WERI-Rb-1 (cell line): ENCODE measurements at regions not wholly inside any gene's neighbourhood (a gene's known extent, or its start where the extent isn't known, plus 50 kb on each side); places are given as distances from the start of the nearest gene placed in this dataset.
A peak's percentile ranks its signal among the peaks of the same experiment; 100 is the strongest.

Source experiments
- DNase-seq: peaks from one replicate; pipeline ENCODE4 v3.0.0-alpha.2; 2020
- H3K27ac ChIP-seq: fragments of 250-450 bp; sonication (Bioruptor Pico); 2 replicates; pipeline ENCODE4 v1.5.1; 2020; ENCODE audit warnings: mild to moderate bottlenecking, moderate library complexity
- H3K27me3 ChIP-seq: fragments of 250-450 bp; sonication (Bioruptor Pico); 2 replicates; pipeline ENCODE4 v1.5.1; 2021; ENCODE audit warnings: mild to moderate bottlenecking, low read depth, moderate library complexity; ENCODE audit not compliant: insufficient read depth, severe bottlenecking
- H3K36me3 ChIP-seq: fragments of 250-450 bp; sonication (Bioruptor Pico); 2 replicates; pipeline ENCODE4 v1.5.1; 2020; ENCODE audit warnings: mild to moderate bottlenecking, moderate library complexity
- H3K4me3 ChIP-seq: 2 replicates; pipeline ENCODE4 v1.5.1; 2011; ENCODE audit warnings: low read depth, mild to moderate bottlenecking, control low read depth, low read length
- H3K9me3 ChIP-seq: fragments of 250-450 bp; sonication (Bioruptor Pico); 2 replicates; pipeline ENCODE4 v1.5.1; 2021; ENCODE audit warnings: mild to moderate bottlenecking, moderate library complexity; ENCODE audit not compliant: severe bottlenecking
- TF ChIP-seq, protein P1 (sequence below): IDR thresholded peaks from 2 replicates; pipeline ENCODE4 v1.5.1; 2011; ENCODE audit warnings: low read depth, mild to moderate bottlenecking, control low read depth, inconsistent platforms, low read length

DNA sequence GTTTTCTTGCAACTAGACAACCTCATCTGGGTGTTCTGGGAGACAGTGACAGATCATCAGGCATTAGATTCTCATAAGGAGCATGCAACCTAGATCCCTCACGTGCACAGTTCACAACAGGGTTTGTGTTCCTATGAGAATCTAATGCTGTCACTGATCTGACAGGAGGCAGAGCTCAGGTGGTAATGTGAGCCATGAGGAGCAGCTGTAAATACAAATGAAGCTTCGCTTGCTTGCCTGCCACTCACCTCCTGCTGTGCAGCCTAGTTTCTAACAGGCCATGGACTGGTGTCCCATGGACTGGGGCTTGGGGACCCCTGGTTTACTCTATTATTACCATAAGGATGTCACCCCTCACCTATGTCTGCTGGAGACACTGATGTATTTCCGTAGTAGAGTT, 166.8 kb downstream of the PSAT1 start:
- Histone ChIP-seq H3K36me3 (no peaks in the 10 kb centered on the region), H3K27me3 (no peaks in the 10 kb centered on the region), H3K9me3 (peaks cover 3% of the 10 kb centered on the region), H3K4me3 (no peak overlapping the region), H3K27ac (no peak overlapping the region)
- TF ChIP-seq, protein P1, sequence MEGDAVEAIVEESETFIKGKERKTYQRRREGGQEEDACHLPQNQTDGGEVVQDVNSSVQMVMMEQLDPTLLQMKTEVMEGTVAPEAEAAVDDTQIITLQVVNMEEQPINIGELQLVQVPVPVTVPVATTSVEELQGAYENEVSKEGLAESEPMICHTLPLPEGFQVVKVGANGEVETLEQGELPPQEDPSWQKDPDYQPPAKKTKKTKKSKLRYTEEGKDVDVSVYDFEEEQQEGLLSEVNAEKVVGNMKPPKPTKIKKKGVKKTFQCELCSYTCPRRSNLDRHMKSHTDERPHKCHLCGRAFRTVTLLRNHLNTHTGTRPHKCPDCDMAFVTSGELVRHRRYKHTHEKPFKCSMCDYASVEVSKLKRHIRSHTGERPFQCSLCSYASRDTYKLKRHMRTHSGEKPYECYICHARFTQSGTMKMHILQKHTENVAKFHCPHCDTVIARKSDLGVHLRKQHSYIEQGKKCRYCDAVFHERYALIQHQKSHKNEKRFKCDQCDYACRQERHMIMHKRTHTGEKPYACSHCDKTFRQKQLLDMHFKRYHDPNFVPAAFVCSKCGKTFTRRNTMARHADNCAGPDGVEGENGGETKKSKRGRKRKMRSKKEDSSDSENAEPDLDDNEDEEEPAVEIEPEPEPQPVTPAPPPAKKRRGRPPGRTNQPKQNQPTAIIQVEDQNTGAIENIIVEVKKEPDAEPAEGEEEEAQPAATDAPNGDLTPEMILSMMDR: no peak
- no peak for DNase-seq

DNA sequence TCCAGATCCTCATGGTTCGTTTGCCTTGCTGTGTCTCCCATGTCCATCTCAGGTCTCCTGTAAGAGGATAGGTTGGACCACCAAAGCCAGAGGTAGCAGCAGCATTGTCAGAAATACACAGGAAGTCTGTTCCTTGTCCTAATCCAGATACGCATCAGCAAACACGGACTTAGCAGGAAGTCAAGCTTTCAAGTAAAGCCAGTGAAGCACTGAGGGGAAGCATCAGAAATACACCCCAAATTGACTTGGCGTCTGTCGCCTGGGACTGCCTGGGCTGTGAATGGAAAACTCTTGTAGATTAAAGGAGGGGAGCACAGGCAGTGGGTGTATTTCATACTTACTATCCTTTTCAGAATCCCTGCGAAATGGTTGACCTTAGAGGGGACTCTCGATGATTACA, 171.3 kb downstream of the PSAT1 start:
- DNase-seq: peak; percentile 57
- Histone ChIP-seq H3K27me3 (no peaks in the 10 kb centered on the region), H3K36me3 (no peaks in the 10 kb centered on the region), H3K27ac (no peak overlapping the region), H3K4me3 (no peak overlapping the region), H3K9me3 (no peaks in the 10 kb centered on the region)
- TF ChIP-seq, protein P1: no peak

DNA sequence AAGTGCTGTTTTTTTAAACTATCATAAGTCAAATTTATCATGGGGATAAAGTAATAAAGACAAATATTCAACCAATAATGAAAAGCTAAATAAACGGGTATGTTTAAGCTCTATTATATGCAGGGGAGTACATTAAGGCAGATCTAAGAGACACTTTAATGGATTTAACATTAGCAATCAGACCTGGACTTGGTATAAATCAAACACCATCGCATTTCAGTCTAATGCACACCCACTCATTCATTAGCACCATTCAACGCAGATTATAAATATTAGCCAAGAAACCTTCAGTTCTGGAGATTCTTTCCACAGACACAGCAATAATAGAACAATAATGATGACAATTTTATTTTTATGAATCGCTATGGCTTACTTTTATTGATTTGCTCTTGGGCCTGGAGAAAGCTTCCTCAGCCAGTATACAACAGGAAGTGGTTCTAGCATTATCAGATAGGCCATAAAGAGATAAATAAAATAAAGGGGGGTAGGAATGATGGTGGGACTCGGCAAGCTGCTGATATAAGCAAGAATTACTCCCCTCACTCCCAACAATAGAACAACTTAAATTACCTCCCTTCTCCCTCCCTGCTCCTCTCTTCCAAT, 172.2 kb downstream of the PSAT1 start:
- no peaks in the 10 kb centered on the region for H3K36me3 ChIP-seq
- no peaks in the 10 kb centered on the region for H3K9me3 ChIP-seq
- TF ChIP-seq, protein P1: no peak
- H3K27ac ChIP-seq: no peak overlapping the region
- no peaks in the 10 kb centered on the region for H3K27me3 ChIP-seq
- no peak overlapping the region for H3K4me3 ChIP-seq
- no peak for DNase-seq

DNA sequence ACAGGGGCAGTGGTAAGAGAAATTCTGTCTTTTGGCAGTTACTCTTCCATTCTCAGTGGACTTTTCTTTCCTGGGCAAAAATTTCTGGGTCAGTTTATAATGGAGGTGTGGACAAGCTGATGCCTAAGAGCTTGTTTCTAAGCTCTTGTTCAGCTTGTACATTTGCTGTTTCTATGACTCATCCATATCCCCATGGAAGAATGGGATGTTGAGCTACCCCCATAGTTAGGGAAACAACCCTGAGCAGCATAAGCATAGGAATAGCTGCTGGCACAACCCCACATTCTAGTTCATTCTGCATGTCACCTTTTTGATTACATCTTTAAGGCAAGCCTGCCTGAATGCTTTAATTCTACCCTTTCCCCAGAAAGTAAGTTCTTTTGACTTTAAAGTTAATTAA, 173.3 kb downstream of the PSAT1 start:
- DNase-seq: no peak
- H3K4me3 ChIP-seq: no peak overlapping the region
- TF ChIP-seq, protein P1: no peak
- no peaks in the 10 kb centered on the region for H3K9me3 ChIP-seq
- no peaks in the 10 kb centered on the region for H3K27me3 ChIP-seq
- no peak overlapping the region for H3K27ac ChIP-seq
- H3K36me3 ChIP-seq: no peaks in the 10 kb centered on the region

DNA sequence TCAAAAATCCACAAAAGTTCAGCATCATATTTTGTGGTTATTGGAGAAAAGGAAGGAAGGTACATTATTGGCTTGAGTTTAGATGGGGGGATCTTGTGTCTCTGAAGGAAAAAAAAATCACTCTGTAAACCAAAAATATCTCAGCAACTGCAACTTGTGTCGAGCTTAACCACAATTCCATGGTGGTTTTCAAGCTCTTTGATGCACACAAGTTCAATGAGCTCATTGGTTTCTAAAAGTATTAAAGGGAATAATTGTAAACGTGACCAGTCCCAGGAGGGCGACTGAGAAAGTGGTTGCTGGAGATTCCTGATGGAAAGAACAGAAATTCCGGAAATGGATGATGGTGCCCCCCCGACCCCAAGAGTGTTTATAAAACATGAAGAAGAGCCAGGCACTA, 173.8 kb downstream of the PSAT1 start:
- H3K27me3 ChIP-seq: no peaks in the 10 kb centered on the region
- no peaks in the 10 kb centered on the region for H3K9me3 ChIP-seq
- no peak overlapping the region for H3K4me3 ChIP-seq
- H3K27ac ChIP-seq: no peak overlapping the region
- TF ChIP-seq, protein P1: no peak
- DNase-seq: no peak
- H3K36me3 ChIP-seq: no peaks in the 10 kb centered on the region

DNA sequence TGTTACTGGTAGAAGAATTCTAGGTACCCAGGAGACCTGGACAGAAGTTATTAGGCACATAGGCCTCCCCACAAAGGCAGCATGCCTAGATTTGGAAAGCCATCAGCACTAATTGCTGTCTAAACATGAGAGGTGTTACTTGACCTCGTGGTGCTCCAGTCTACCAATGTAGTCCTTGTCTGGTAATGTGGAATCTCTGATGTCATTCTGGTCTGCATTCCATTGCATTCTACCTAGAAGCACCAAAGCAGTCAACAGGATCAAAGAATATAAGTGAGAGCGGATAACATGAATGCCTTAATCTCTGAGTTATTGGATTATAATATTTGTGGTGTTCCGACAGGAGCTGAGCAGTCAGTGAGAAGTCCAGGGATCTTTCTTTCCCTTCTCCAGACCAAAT, 175.2 kb downstream of the PSAT1 start:
- DNase-seq: no peak
- Histone ChIP-seq H3K27me3 (no peaks in the 10 kb centered on the region), H3K9me3 (no peaks in the 10 kb centered on the region), H3K27ac (no peak overlapping the region), H3K4me3 (no peak overlapping the region), H3K36me3 (no peaks in the 10 kb centered on the region)
- TF ChIP-seq, protein P1: no peak
